Activated T-helper 17 cell treated with anti-CD3 and anti-CD28 coated beads, Interleukin-2, amount 50 U/mL, for 72 hours (primary cell): ENCODE measurements at regions not wholly inside any gene's neighbourhood (a gene's known extent, or its start where the extent isn't known, plus 50 kb on each side); places are given as distances from the start of the nearest gene placed in this dataset.
"Not testable (repeated sequence)": the region's sequence is repeated elsewhere in the genome, so short reads cannot be mapped to it uniquely, and the experiment has no call there.

Source experiments
- ATAC-seq: fragments of 150-1000 bp; cut with Tn5 transposase; replicated peaks from 2 replicates; pipeline ENCODE4 v1.10.0; 2021; ENCODE audit warnings: mild to moderate bottlenecking, moderate library complexity
- H3K27ac Mint-ChIP-seq: one replicate; pipeline ENCODE4 v1.8.0; 2022; ENCODE audit warnings: mixed read lengths
- H3K27me3 Mint-ChIP-seq: one replicate; pipeline ENCODE4 v1.8.0; 2022; ENCODE audit warnings: mixed read lengths
- H3K36me3 Mint-ChIP-seq: one replicate; pipeline ENCODE4 v1.8.0; 2022; ENCODE audit warnings: low read depth, mild to moderate bottlenecking, mixed read lengths
- H3K4me1 Mint-ChIP-seq: one replicate; pipeline ENCODE4 v1.8.0; 2022; ENCODE audit warnings: mixed read lengths
- H3K4me3 Mint-ChIP-seq: one replicate; pipeline ENCODE4 v1.8.0; 2022; ENCODE audit warnings: mild to moderate bottlenecking, mixed read lengths
- H3K9me3 Mint-ChIP-seq: one replicate; pipeline ENCODE4 v1.8.0; 2022; ENCODE audit warnings: mixed read lengths

- H3K27ac Mint-ChIP-seq, result no peak overlapping the region
- no peaks in the 10 kb centered on the region for H3K9me3 Mint-ChIP-seq
- H3K36me3 Mint-ChIP-seq, result no peaks in the 10 kb centered on the region
- no peak for ATAC-seq
- H3K4me1 Mint-ChIP-seq, result no peaks in the 10 kb centered on the region
- no peak overlapping the region for H3K4me3 Mint-ChIP-seq
- peaks cover 15% of the 10 kb centered on the region for H3K27me3 Mint-ChIP-seq
Observed at GRCh38 chr5:168101352-168101751, 190.1 kb upstream of the WWC1 start.

- H3K4me3 Mint-ChIP-seq, ATAC-seq, H3K36me3 Mint-ChIP-seq, H3K27ac Mint-ChIP-seq, H3K4me1 Mint-ChIP-seq, H3K9me3 Mint-ChIP-seq: not testable (repeated sequence)
- H3K27me3 Mint-ChIP-seq, result peaks cover 13% of the 10 kb centered on the region
Observed at GRCh38 chr5:168103018-168103417, 188.4 kb upstream of the WWC1 start.

- Mint-ChIP-seq H3K4me1 (no peaks in the 10 kb centered on the region), H3K9me3 (no peaks in the 10 kb centered on the region), H3K27ac (no peak overlapping the region), H3K36me3 (no peaks in the 10 kb centered on the region), H3K27me3 (peaks cover 8% of the 10 kb centered on the region), H3K4me3 (no peak overlapping the region)
- no peak for ATAC-seq
Observed at GRCh38 chr5:168104350-168104749, 187.1 kb upstream of the WWC1 start.

DNA sequence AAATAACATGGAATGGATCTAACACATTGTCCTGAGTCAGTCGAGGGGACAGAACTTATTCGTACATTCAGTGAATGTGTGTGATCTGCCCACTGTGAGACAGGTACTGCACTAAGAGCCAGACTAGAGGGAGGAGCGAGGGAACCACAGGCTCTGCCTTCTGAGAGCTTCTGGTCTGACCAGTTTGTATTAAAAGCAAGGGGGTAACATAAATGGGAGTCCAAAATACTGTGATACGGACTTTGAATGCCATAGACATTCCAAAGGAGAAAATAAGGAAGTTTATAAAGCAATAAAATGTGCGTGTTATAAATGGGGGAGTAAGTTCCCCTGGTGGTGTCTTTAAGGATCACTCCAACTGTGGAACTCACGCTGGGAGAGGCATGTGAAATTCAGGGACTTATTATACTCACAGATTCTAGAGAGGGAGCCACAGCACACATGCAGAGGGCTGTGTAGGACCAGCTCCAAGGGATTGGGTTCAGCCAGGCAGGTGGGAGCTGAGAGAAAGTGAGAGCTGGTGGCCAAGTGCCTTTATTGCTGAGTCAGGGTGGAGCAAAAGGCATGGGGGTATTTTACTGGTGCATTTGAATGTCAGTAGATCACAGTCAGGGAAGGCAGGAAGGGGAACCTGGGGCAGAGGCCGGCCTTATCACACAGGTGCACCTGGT lies 186.5 kb upstream of the WWC1 start:
- H3K4me3 Mint-ChIP-seq, result no peak overlapping the region
- no peak for ATAC-seq
- peaks cover 8% of the 10 kb centered on the region for H3K27me3 Mint-ChIP-seq
- no peaks in the 10 kb centered on the region for H3K9me3 Mint-ChIP-seq
- no peaks in the 10 kb centered on the region for H3K4me1 Mint-ChIP-seq
- H3K36me3 Mint-ChIP-seq, result no peaks in the 10 kb centered on the region
- no peak overlapping the region for H3K27ac Mint-ChIP-seq

GRCh38 chr5:168106008-168106761 lies 185.3 kb upstream of the WWC1 start:
- Mint-ChIP-seq H3K4me3 (no peak overlapping the region), H3K27me3 (peaks cover 14% of the 10 kb centered on the region), H3K36me3 (no peaks in the 10 kb centered on the region), H3K9me3 (no peaks in the 10 kb centered on the region), H3K27ac (no peak overlapping the region), H3K4me1 (no peaks in the 10 kb centered on the region)
- ATAC-seq, result no peak

DNA sequence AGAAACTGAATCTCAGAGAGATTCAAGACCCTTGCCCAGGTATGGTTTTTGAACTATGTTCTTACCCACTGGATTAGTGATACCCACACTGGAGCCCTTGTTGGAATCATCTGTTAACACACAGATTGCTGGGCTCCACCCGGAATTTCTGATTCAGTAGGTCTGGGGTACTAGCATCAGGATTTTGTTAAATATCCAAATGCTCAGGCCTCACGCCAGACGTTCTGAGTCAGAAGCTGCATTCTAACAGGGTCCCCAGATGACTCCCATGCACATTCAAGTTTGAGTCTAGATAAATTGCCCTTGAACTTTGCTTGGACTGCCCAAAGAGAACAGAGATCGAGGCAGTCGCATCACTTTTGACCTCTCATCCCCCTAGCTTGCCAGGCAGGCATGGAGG lies 182.0 kb upstream of the WWC1 start:
- H3K27me3 Mint-ChIP-seq, result peaks cover 22% of the 10 kb centered on the region
- H3K4me3 Mint-ChIP-seq, result no peak overlapping the region
- no peaks in the 10 kb centered on the region for H3K36me3 Mint-ChIP-seq
- no peak overlapping the region for H3K27ac Mint-ChIP-seq
- no peaks in the 10 kb centered on the region for H3K9me3 Mint-ChIP-seq
- no peaks in the 10 kb centered on the region for H3K4me1 Mint-ChIP-seq
- ATAC-seq, result no peak

- no peak for ATAC-seq
- H3K4me3 Mint-ChIP-seq, result no peak overlapping the region
- no peaks in the 10 kb centered on the region for H3K36me3 Mint-ChIP-seq
Observed at GRCh38 chr5:168110384-168110783, 181.1 kb upstream of the WWC1 start.

DNA sequence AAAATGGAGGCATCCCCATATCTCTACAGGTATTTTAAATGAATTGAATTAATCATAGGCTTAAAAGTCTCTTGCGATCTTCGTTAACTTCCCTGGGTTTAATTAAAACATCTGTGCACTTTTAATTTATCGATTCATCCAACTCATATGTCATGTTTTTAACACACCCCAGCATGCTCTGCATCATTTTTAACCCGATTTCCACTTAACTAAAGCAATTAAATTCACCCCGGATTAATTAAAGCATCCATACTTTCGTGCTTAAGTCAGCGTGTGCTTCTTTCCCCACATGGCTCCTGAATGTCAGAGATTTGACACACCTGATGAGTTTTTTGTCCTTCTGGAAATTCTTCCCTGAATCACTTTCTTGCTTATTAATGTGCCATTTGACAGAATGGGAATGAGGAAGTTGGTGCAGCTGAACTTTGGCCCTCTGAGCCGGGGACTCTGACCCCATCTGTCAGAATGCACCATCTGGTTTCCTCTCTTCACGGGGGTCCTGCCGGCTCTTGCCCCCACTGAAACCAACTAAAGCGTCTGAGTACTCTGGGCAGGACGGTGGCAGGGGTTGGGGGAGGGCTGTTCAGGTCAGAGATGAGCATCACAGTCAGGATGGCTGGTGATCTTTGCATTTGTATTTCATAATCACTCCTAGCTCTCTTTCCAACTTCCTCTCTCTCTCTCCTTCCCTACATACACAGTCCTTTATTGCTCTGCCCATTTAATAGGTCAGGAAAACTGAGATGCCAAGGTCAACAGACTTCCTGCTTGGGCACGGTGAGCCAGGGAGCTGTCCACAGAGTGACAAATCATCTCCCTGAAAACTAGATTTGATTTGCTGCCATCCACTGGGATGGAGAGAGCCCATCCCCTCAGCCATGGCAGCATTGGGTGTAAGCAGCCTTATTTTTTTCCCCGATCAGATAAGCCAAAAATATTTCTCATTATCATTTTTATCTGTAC lies 180.3 kb upstream of the WWC1 start:
- Mint-ChIP-seq H3K4me3 (no peak overlapping the region), H3K36me3 (no peaks in the 10 kb centered on the region), H3K27ac (no peak overlapping the region), H3K9me3 (no peaks in the 10 kb centered on the region), H3K27me3 (peaks cover 22% of the 10 kb centered on the region), H3K4me1 (no peaks in the 10 kb centered on the region)
- ATAC-seq, result no peak

More at GRCh38 chr5:168110384-168110783, 181.1 kb upstream of the WWC1 start:
- Mint-ChIP-seq H3K27ac (no peak overlapping the region), H3K9me3 (no peaks in the 10 kb centered on the region), H3K27me3 (peaks cover 22% of the 10 kb centered on the region), H3K4me1 (no peaks in the 10 kb centered on the region)

- peak; percentile 95 for ATAC-seq
- H3K9me3 Mint-ChIP-seq, result no peaks in the 10 kb centered on the region
- no peak overlapping the region for H3K4me3 Mint-ChIP-seq
- H3K4me1 Mint-ChIP-seq, result peaks cover 5% of the 10 kb centered on the region
- peaks cover 19% of the 10 kb centered on the region for H3K27me3 Mint-ChIP-seq
- H3K36me3 Mint-ChIP-seq, result no peaks in the 10 kb centered on the region
- H3K27ac Mint-ChIP-seq, result no peak overlapping the region
Observed at GRCh38 chr5:168114444-168115017, 176.9 kb upstream of the WWC1 start.

DNA sequence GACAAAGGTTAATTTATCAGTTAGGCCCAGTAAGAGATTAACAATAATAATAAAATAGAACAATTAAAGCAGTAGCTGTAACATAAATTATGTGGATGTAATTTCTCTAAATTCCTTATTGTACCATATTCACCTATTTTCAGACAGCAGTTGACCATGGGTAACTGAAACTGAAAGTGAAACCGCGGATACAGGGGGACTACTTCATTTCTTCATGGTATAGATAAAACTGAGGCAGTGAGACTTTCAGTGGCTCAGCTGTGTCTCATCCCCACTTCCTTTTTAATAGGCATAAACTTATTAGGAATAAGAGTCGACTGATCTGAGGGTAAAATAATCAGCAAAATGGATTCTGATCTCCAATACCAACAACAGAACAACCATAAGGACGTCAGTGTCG lies 174.0 kb upstream of the WWC1 start:
- H3K4me3 Mint-ChIP-seq, result no peak overlapping the region
- no peak overlapping the region for H3K27ac Mint-ChIP-seq
- no peaks in the 10 kb centered on the region for H3K9me3 Mint-ChIP-seq
- H3K27me3 Mint-ChIP-seq, result peaks cover 4% of the 10 kb centered on the region
- H3K4me1 Mint-ChIP-seq, result peaks cover 16% of the 10 kb centered on the region
- ATAC-seq, result no peak
- H3K36me3 Mint-ChIP-seq, result no peaks in the 10 kb centered on the region

GRCh38 chr5:168118042-168118668 lies 173.3 kb upstream of the WWC1 start:
- H3K4me3 Mint-ChIP-seq, result no peak overlapping the region
- no peak overlapping the region for H3K27ac Mint-ChIP-seq
- ATAC-seq, result no peak
- H3K9me3 Mint-ChIP-seq, result no peaks in the 10 kb centered on the region
- no peaks in the 10 kb centered on the region for H3K36me3 Mint-ChIP-seq
- peaks cover 16% of the 10 kb centered on the region for H3K4me1 Mint-ChIP-seq
- H3K27me3 Mint-ChIP-seq, result no peaks in the 10 kb centered on the region

- Mint-ChIP-seq H3K36me3 (no peaks in the 10 kb centered on the region), H3K4me3 (peak overlapping the region; percentile 57), H3K27me3 (no peaks in the 10 kb centered on the region), H3K27ac (peak overlapping the region; percentile 59), H3K9me3 (no peaks in the 10 kb centered on the region), H3K4me1 (peaks cover 22% of the 10 kb centered on the region)
- peak; percentile 73 for ATAC-seq
Observed at GRCh38 chr5:168120401-168121137, 170.9 kb upstream of the WWC1 start.

- Mint-ChIP-seq H3K27me3 (peaks cover 3% of the 10 kb centered on the region), H3K4me3 (peak overlapping the region; percentile 57), H3K27ac (peak overlapping the region; percentile 59), H3K4me1 (peaks cover 22% of the 10 kb centered on the region), H3K9me3 (no peaks in the 10 kb centered on the region), H3K36me3 (no peaks in the 10 kb centered on the region)
- ATAC-seq, result no peak
Observed at GRCh38 chr5:168121138-168121494, 170.3 kb upstream of the WWC1 start.
